SK-N-SH treated with all-trans-retinoic acid at 6 μM for 48 hours (cell line): ENCODE measurements at regions not wholly inside any gene's neighbourhood (a gene's known extent, or its start where the extent isn't known, plus 50 kb on each side); places are given as distances from the start of the nearest gene placed in this dataset.
"Not testable (repeated sequence)": the region's sequence is repeated elsewhere in the genome, so short reads cannot be mapped to it uniquely, and the experiment has no call there.

ENCODE experiments used
- ATAC-seq: fragments of 200-7000 bp; cut with Tn5 transposase; 3 replicates; pipeline ENCODE4 v1.9.1; 2020; ENCODE audit warnings: mild to moderate bottlenecking, moderate library complexity
- BACH2 ChIP-seq: fragments of 250-450 bp; sonication (Bioruptor Pico); IDR thresholded peaks from 2 replicates; pipeline ENCODE4 v1.9.0; 2021; ENCODE audit warnings: mild to moderate bottlenecking, borderline replicate concordance
- CSDC2 ChIP-seq: fragments of 250-450 bp; sonication (Bioruptor Pico); IDR thresholded peaks from 2 replicates; pipeline ENCODE4 v1.5.0; 2020; ENCODE audit warnings: mild to moderate bottlenecking, moderate library complexity
- ISL1 ChIP-seq: fragments of 250-450 bp; sonication (Bioruptor Pico); IDR thresholded peaks from 2 replicates; pipeline ENCODE4 v2.1.2; 2022; ENCODE audit warnings: mild to moderate bottlenecking, moderate library complexity
- OSR1 ChIP-seq: fragments of 250-450 bp; sonication (Bioruptor Pico); IDR thresholded peaks from 2 replicates; pipeline ENCODE4 v1.8.0; 2022; ENCODE audit warnings: moderate library complexity, mild to moderate bottlenecking, inconsistent platforms
- PPARA ChIP-seq: fragments of 250-450 bp; sonication (Bioruptor Pico); IDR thresholded peaks from 2 replicates; pipeline ENCODE4 v1.5.0; 2020; ENCODE audit warnings: mild to moderate bottlenecking, borderline replicate concordance
- RARB ChIP-seq: fragments of 250-450 bp; sonication (Bioruptor Pico); IDR thresholded peaks from 2 replicates; pipeline ENCODE4 v1.8.0; 2021; ENCODE audit warnings: mild to moderate bottlenecking, moderate library complexity
- SNAI2 ChIP-seq: fragments of 250-450 bp; sonication (Bioruptor Pico); IDR thresholded peaks from 2 replicates; pipeline ENCODE4 v1.5.0; 2020; ENCODE audit warnings: mild to moderate bottlenecking, moderate library complexity
- TCF4 ChIP-seq: fragments of 250-450 bp; sonication (Bioruptor Pico); IDR thresholded peaks from 2 replicates; pipeline ENCODE4 v1.8.0; 2021; ENCODE audit warnings: mild to moderate bottlenecking, moderate library complexity, borderline replicate concordance
- TOX ChIP-seq: fragments of 250-450 bp; sonication (Bioruptor Pico); IDR thresholded peaks from 2 replicates; pipeline ENCODE4 v1.8.0; 2021; ENCODE audit warnings: mild to moderate bottlenecking, moderate library complexity, borderline replicate concordance
- ZC3H10 ChIP-seq: fragments of 250-450 bp; sonication (Bioruptor Pico); IDR thresholded peaks from 2 replicates; pipeline ENCODE4 v1.5.1; 2021; ENCODE audit warnings: mild to moderate bottlenecking, moderate library complexity
- ZFP3 ChIP-seq: fragments of 250-450 bp; sonication (Bioruptor Pico); IDR thresholded peaks from 2 replicates; pipeline ENCODE4 v1.5.0; 2020; ENCODE audit warnings: mild to moderate bottlenecking, moderate library complexity
- ZFP30 ChIP-seq: fragments of 450-650 bp; formaldehyde crosslinking; IDR thresholded peaks from 2 replicates; pipeline ENCODE4 v1.5.0; 2022; ENCODE audit warnings: mild to moderate bottlenecking, moderate library complexity
- ZNF565 ChIP-seq: fragments of 450-650 bp; formaldehyde crosslinking; conservative IDR thresholded peaks from 2 replicates; pipeline ENCODE4 v1.5.0; 2020; ENCODE audit warnings: low read depth, mild to moderate bottlenecking, moderate library complexity
- ZNF70 ChIP-seq: fragments of 450-650 bp; formaldehyde crosslinking; IDR thresholded peaks from 2 replicates; pipeline ENCODE4 v1.5.0; 2020; ENCODE audit warnings: mild to moderate bottlenecking, moderate library complexity
- ZNF8 ChIP-seq: fragments of 450-650 bp; formaldehyde crosslinking; IDR thresholded peaks from 2 replicates; pipeline ENCODE4 v1.5.0; 2020; ENCODE audit warnings: mild to moderate bottlenecking, moderate library complexity
- TF ChIP-seq, protein P1 (sequence below): fragments of 250-450 bp; sonication (Bioruptor Pico); IDR thresholded peaks from 2 replicates; pipeline ENCODE4 v1.5.1; 2021; ENCODE audit warnings: mild to moderate bottlenecking, moderate library complexity
- TF ChIP-seq, protein P2 (sequence below): fragments of 250-450 bp; sonication (Bioruptor Pico); IDR thresholded peaks from 2 replicates; pipeline ENCODE4 v1.8.0; 2020; ENCODE audit warnings: mild to moderate bottlenecking, moderate library complexity, borderline replicate concordance
- TF ChIP-seq, protein P3 (sequence below): fragments of 250-450 bp; sonication (Bioruptor Pico); IDR thresholded peaks from 2 replicates; pipeline ENCODE4 v1.5.0; 2020; ENCODE audit warnings: mild to moderate bottlenecking, moderate library complexity
- TF ChIP-seq, protein P4 (sequence below): fragments of 250-450 bp; sonication (Bioruptor Pico); IDR thresholded peaks from 2 replicates; pipeline ENCODE4 v1.5.1; 2020; ENCODE audit warnings: low read depth, mild to moderate bottlenecking, moderate library complexity
- TF ChIP-seq, protein P5 (sequence below): fragments of 250-450 bp; sonication (Bioruptor Pico); IDR thresholded peaks from 2 replicates; pipeline ENCODE4 v1.8.0; 2021; ENCODE audit warnings: low read depth, mild to moderate bottlenecking, moderate library complexity, borderline replicate concordance

DNA sequence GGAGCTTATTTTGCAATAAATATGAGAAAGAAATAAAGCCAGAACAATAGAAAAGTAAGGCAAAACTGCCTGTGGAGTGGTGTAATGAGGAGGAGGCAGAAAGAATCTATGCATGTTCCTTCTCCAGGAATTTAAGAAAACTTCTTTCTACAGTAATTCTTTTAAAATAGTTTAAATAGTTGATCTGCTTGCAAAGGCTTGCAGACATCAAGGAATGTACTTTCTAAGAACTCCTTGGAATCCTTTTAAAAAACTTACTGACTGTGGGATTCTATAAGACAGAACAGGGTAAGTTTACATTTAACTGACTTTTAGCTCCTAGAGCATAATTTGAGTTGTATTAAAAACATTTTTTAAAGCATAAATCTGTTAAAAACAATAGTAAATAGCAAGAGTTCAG is 63.2 kb upstream of the ALB start (continued):
- no peak for TF ChIP-seq ZFP3 (CRISPR knock-in tag)

DNA sequence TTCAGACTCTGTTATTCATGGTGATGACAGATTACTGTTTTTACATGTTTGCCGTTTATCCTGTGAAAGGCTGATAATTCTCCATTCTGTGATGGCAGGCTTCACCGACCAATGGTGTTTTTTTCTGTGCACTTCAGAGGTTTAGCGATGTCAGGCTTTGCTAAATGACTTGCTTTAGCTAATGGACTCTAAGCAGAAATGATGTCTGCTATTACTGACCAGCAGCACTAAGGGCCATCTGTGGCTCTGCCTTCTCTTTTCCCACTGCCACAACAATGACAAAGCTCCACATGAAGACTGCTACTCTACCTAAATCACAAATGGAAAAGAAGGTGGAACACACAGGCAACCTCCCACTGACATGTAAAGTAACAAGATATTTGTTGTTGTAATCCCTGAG is 68.4 kb upstream of the ALB start:
- no peak for ATAC-seq
- TF ChIP-seq TCF4 (CRISPR knock-in tag) (no peak), RARB (CRISPR knock-in tag) (no peak), OSR1 (CRISPR knock-in tag) (no peak), ZC3H10 (CRISPR knock-in tag) (no peak), ISL1 (no peak), ZNF565 (CRISPR knock-in tag) (no peak)
- TF ChIP-seq, protein P1, sequence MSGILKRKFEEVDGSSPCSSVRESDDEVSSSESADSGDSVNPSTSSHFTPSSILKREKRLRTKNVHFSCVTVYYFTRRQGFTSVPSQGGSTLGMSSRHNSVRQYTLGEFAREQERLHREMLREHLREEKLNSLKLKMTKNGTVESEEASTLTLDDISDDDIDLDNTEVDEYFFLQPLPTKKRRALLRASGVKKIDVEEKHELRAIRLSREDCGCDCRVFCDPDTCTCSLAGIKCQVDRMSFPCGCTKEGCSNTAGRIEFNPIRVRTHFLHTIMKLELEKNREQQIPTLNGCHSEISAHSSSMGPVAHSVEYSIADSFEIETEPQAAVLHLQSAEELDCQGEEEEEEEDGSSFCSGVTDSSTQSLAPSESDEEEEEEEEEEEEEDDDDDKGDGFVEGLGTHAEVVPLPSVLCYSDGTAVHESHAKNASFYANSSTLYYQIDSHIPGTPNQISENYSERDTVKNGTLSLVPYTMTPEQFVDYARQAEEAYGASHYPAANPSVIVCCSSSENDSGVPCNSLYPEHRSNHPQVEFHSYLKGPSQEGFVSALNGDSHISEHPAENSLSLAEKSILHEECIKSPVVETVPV (CRISPR knock-in tag) = no peak
- TF ChIP-seq, all 23 proteins: peak for 0

DNA sequence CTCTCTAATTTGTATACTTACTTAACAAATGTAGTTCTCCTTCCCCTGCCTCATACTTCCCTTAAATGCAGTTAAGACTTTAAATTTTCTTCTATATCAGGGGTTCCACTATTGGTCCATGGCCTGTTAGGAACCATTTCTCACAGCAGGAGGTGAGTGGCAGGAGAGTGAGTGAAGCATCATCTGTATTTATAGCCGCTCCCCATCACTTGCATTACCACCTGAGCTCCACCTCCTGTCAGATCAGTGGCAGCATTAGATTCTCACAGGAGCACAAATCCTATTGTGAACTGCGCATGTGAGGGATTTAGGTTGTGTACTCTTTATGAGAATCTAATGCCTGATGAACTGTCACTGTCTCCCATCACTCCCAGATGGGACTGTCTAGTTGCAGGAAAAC is 72.1 kb upstream of the ALB start:
- not testable (repeated sequence) for ATAC-seq

DNA sequence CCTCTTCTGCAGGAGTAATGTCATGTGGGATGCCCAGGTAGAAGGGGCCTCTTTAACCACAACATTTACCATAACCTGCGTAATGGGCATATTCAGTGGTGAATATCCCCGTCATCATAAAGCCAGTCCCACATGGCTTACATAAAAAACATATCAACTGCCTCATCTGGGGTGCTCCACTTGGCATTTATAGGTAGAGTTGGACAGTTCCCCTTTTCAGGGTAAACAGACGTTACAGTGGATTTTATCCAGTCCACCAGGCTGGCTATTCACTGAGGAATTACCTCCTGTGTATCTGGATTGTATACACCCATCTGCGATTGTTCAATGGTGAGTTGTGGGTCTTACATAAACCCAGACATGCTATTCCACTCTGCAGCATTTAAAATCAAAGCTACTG is 70.7 kb upstream of the ANKRD17 start:
- TF ChIP-seq SNAI2 (CRISPR knock-in tag) = no peak
- no peak for TF ChIP-seq RARB (CRISPR knock-in tag)
- no peak for TF ChIP-seq OSR1 (CRISPR knock-in tag)
- TF ChIP-seq, protein P2, sequence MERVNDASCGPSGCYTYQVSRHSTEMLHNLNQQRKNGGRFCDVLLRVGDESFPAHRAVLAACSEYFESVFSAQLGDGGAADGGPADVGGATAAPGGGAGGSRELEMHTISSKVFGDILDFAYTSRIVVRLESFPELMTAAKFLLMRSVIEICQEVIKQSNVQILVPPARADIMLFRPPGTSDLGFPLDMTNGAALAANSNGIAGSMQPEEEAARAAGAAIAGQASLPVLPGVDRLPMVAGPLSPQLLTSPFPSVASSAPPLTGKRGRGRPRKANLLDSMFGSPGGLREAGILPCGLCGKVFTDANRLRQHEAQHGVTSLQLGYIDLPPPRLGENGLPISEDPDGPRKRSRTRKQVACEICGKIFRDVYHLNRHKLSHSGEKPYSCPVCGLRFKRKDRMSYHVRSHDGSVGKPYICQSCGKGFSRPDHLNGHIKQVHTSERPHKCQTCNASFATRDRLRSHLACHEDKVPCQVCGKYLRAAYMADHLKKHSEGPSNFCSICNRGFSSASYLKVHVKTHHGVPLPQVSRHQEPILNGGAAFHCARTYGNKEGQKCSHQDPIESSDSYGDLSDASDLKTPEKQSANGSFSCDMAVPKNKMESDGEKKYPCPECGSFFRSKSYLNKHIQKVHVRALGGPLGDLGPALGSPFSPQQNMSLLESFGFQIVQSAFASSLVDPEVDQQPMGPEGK (CRISPR knock-in tag) = no peak
- no peak for TF ChIP-seq ZNF70 (CRISPR knock-in tag)
- no peak for TF ChIP-seq ZC3H10 (CRISPR knock-in tag)
- TF ChIP-seq PPARA (CRISPR knock-in tag) = no peak
- no peak for TF ChIP-seq ZFP3 (CRISPR knock-in tag)
- no peak for TF ChIP-seq TCF4 (CRISPR knock-in tag)
- TF ChIP-seq, protein P3, sequence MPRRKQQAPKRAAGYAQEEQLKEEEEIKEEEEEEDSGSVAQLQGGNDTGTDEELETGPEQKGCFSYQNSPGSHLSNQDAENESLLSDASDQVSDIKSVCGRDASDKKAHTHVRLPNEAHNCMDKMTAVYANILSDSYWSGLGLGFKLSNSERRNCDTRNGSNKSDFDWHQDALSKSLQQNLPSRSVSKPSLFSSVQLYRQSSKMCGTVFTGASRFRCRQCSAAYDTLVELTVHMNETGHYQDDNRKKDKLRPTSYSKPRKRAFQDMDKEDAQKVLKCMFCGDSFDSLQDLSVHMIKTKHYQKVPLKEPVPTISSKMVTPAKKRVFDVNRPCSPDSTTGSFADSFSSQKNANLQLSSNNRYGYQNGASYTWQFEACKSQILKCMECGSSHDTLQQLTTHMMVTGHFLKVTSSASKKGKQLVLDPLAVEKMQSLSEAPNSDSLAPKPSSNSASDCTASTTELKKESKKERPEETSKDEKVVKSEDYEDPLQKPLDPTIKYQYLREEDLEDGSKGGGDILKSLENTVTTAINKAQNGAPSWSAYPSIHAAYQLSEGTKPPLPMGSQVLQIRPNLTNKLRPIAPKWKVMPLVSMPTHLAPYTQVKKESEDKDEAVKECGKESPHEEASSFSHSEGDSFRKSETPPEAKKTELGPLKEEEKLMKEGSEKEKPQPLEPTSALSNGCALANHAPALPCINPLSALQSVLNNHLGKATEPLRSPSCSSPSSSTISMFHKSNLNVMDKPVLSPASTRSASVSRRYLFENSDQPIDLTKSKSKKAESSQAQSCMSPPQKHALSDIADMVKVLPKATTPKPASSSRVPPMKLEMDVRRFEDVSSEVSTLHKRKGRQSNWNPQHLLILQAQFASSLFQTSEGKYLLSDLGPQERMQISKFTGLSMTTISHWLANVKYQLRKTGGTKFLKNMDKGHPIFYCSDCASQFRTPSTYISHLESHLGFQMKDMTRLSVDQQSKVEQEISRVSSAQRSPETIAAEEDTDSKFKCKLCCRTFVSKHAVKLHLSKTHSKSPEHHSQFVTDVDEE = no peak
- TF ChIP-seq ZNF8 (CRISPR knock-in tag) = no peak
- no peak for TF ChIP-seq ISL1
- TF ChIP-seq BACH2 (CRISPR knock-in tag) = no peak
- TF ChIP-seq ZNF565 (CRISPR knock-in tag) = no peak
- TF ChIP-seq, protein P1 (CRISPR knock-in tag) = no peak
- TF ChIP-seq ZFP30 (CRISPR knock-in tag) = no peak
- TF ChIP-seq CSDC2 (CRISPR knock-in tag) = no peak
- TF ChIP-seq, protein P4, sequence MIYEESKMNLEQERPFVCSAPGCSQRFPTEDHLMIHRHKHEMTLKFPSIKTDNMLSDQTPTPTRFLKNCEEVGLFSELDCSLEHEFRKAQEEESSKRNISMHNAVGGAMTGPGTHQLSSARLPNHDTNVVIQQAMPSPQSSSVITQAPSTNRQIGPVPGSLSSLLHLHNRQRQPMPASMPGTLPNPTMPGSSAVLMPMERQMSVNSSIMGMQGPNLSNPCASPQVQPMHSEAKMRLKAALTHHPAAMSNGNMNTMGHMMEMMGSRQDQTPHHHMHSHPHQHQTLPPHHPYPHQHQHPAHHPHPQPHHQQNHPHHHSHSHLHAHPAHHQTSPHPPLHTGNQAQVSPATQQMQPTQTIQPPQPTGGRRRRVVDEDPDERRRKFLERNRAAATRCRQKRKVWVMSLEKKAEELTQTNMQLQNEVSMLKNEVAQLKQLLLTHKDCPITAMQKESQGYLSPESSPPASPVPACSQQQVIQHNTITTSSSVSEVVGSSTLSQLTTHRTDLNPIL (CRISPR knock-in tag) = no peak
- TF ChIP-seq TOX (CRISPR knock-in tag) = no peak
- TF ChIP-seq, protein P5, sequence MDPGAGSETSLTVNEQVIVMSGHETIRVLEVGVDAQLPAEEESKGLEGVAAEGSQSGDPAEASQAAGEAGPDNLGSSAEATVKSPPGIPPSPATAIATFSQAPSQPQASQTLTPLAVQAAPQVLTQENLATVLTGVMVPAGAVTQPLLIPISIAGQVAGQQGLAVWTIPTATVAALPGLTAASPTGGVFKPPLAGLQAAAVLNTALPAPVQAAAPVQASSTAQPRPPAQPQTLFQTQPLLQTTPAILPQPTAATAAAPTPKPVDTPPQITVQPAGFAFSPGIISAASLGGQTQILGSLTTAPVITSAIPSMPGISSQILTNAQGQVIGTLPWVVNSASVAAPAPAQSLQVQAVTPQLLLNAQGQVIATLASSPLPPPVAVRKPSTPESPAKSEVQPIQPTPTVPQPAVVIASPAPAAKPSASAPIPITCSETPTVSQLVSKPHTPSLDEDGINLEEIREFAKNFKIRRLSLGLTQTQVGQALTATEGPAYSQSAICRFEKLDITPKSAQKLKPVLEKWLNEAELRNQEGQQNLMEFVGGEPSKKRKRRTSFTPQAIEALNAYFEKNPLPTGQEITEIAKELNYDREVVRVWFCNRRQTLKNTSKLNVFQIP (CRISPR knock-in tag) = no peak
- TF ChIP-seq, all 23 proteins: peak for 0
- no peak for ATAC-seq

DNA sequence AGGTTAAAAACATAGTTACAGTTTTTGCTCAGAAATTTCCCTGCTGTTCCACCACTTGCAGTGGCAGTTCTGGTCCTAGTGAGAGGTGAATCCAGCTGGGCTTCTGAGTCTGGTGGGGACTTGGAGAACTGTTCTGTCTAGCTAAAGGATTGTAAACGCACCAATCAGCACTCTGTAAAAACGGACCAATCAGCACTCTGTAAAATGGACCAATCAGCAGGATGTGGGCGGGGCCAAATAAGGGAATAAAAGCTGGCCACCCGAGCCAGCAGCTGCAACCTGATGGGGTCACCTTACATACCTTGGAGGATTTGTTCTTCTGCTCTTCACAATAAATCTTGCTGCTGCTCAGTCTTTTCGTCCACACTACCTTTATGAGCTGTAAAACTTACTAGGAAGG is 67.2 kb upstream of the ANKRD17 start:
- ATAC-seq = not testable (repeated sequence)
